Dermis blood vessel endothelial cell (primary cell): ENCODE measurements at regions not wholly inside any gene's neighbourhood (a gene's known extent, or its start where the extent isn't known, plus 50 kb on each side); places are given as distances from the start of the nearest gene placed in this dataset.
"Not testable (repeated sequence)": the region's sequence is repeated elsewhere in the genome, so short reads cannot be mapped to it uniquely, and the experiment has no call there.

Experiments used
- DNase-seq: peaks from one replicate; pipeline ENCODE4 v3.0.0; 2010

- DNase-seq, result no peak
Observed at GRCh38 chr3:87568331-87568730, 291.9 kb upstream of the POU1F1 start.

GRCh38 chr3:87564438-87564837 is 288.1 kb upstream of the POU1F1 start:
- DNase-seq, result no peak

GRCh38 chr3:87563712-87564111 is 287.3 kb upstream of the POU1F1 start:
- no peak for DNase-seq

DNA sequence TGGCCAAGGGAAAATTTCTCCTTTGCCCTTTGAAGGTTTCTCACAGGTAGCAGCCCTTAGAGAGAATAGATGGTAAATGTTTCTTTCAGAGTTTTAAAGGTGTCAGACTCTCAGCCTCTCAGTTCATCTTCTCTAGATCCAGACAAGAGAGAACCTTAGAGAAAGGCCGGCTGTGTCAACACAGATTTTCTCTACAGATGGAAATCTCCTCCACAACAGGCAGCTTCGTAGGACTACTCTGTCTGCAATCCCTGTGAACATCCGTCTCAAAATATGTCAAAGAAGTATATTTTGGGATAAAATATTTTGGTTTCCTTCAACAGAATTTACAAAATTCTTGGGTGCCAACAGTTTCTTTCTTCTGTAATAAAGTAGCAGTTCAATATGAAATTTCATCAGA is 282.1 kb upstream of the POU1F1 start:
- DNase-seq, result no peak

DNA sequence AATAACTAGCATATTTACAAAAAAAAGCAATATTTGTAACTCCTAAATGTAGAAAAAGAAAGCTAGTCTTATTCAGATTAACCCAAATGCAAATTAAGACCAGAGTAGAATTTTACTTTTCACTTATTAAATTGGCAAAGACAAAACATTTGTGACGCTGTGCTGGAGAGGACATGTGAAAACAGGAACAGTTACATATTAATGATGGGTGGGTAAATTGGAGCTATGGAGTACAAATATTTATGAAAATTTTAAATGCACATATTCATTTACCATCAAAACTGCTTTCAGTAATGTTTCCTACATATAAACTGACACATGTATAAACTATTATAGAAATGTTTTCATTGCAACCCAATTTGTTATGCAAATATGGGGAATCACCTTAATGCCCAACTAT is 278.9 kb upstream of the POU1F1 start:
- DNase-seq, result no peak

- no peak for DNase-seq
Observed at GRCh38 chr3:87553058-87553457, 276.7 kb upstream of the POU1F1 start.

DNA sequence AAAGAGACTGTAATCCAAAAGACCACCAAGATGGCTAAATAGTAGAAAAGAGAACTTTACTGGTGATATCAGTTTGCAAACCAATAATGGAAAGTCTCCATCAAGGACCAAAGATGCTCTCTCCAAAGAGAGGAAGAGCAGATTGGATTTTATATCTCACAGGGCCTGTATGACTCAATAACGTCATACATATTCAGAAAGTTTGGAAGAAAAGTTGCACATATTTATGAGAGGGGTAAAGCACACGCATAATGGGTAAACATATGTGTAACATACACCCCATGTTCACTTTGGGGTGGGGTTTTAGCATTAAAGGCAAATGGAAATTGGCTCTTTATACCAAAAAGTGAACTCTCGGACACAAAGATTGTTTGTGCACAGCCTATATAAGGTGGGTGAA is 274.5 kb upstream of the POU1F1 start:
- no peak for DNase-seq

- no peak for DNase-seq
Observed at GRCh38 chr3:87549208-87549607, 272.8 kb upstream of the POU1F1 start.

- DNase-seq, result no peak
Observed at GRCh38 chr3:87548271-87548670, 271.9 kb upstream of the POU1F1 start.

DNA sequence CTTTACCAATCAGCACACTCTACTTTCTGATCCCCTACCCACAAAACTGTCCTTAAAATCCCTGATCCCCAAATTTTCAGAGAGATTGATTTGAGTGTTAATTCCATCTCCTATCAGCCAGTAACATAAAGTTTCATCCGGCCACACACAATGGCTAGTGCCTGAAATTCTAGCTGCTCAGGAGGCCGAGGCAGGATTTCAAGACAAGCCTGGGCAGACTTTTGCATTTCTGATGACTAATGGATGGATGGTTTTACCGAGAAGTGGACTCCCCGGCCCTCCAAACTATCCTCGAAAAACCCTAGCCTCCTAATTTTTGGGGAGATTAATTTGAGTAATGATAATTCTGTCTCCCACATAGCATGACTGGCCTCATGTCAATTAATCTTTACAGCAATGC is 269.8 kb upstream of the POU1F1 start:
- no peak for DNase-seq

DNA sequence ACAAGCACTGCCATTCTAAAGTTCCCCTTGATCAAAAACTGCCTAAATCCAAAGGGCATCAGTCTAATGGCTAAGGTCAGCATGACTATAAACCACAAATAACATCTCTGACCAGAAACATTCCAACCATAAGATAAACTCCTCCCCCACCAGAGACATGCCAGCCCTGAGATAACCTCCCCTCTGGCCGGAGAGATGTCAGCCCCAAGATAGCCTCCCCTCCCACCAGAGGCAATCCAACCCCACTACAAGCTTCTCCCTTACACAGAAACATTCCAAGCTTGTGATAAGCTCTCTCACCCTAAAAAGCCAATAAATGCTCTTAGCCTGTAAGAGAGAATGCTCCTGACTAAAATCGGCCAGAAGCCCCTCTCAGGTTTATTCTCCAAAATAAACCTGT is 267.0 kb upstream of the POU1F1 start:
- DNase-seq, result not testable (repeated sequence)

- no peak for DNase-seq
Observed at GRCh38 chr3:87541723-87542122, 265.3 kb upstream of the POU1F1 start.

- not testable (repeated sequence) for DNase-seq
Observed at GRCh38 chr3:87538722-87539121, 262.3 kb upstream of the POU1F1 start.

DNA sequence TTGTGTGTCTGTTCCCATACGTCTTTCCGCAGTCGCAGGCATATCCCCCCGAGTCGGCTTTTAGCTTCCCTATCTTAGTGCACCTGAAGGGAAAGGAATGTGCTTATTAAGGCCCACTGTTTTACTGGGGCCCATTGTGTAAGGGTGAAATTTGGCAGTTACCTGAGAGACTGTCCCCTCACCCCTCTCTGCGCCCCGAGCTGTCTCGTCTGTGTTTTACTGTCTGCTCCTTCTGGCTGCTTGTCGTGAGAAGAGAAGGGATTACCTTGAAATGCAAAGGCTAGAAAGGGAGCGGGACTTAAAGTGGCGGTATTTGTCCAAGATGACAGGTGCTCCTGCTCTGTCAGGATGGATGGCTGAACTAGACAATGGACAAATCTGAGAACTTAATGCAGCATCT is 233.0 kb upstream of the POU1F1 start:
- DNase-seq, result no peak

DNA sequence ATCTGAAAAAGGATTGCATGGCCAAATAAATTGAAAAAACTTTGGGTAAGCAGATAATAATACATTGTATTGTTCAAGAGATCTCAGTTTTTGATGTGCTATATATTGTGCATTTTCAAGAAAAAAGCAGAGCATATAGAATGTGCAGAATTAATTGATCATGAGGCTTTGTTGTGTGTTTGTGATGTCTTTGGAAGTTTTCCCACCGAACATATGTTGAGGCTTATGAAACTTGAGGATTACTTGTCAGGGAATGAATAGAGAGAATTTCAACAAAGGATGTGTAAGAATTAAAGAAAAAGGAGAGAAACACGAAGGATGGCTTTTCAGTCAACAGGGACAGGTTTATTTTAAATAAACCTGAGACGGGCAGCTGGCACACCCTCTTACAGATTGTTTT is 232.5 kb upstream of the POU1F1 start:
- DNase-seq, result no peak

GRCh38 chr3:87507753-87508152 is 231.4 kb upstream of the POU1F1 start:
- no peak for DNase-seq

DNA sequence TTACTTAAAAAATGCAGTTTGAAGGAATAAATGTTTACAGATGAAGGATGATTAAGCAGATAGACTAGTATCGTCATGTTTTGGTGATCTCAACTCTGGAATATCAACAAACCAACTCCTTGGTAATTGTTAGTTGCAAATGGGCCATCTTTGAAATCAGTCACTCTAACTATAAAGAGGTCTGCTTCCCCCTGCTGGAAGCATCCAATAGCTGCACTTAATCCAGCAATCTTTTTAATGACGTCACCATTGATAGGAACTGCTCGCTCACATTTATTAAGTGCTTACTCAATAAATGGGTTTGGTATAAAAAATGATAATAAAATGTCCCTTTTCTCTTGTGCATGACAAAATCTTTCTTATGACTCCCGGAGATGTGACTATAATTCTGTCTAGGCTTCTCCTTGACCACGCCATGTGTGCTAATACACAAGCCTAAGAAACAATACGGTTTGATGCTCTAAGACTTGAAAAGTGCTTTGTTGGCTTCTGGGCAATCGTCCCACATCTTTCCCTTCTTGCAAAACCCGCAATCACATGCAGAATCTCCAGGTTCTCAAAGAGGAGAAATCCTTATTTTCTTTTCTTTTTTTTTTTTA is 227.6 kb upstream of the POU1F1 start:
- DNase-seq, result peak; percentile 80

GRCh38 chr3:87501076-87501475 is 224.7 kb upstream of the POU1F1 start:
- no peak for DNase-seq

- no peak for DNase-seq
Observed at GRCh38 chr3:87498358-87499080, 222.1 kb upstream of the POU1F1 start.

GRCh38 chr3:87495938-87496337 is 219.6 kb upstream of the POU1F1 start:
- no peak for DNase-seq

DNA sequence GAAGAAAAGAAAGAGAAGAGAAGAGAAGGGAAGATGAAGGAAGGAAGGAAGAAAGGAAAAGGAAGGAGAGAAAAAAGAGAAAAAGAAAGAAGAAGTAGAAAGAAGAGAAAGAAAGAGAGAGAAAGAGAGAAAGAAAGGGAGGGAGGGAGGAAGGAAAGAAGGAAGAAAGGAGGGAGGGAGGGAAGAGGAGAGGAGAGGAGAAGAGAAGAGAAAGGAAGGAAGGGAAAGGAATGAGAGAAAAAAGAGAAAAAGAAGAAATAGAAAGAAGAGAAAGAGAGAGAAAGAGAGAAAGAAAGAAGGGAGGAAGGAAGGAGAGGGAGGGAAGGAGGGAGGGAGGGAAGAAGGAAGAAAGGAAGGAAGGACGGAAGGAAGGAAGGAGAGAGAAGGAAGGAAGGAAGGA is 217.9 kb upstream of the POU1F1 start:
- no peak for DNase-seq

DNA sequence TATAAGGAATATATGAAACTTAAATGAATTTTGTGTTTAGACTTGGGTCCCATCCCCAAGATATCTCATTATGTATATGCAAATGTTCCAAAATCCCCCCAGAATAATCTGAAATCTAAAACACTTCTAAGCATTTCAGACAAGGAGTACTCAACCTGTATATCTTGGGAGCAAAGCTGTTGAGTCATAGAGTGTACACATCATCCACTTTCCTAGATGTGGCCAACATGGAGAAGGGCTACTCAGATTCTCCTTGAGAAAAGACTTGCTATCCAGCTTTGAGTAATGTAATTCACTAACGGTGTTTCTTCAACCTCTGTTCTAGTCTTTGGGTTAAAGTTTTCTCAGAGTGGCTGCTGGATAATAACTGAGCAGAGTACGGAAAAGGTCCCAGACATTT is 215.5 kb upstream of the POU1F1 start:
- DNase-seq, result no peak

- DNase-seq, result no peak
Observed at GRCh38 chr3:87489892-87490291, 213.5 kb upstream of the POU1F1 start.

- no peak for DNase-seq
Observed at GRCh38 chr3:87488765-87489164, 212.4 kb upstream of the POU1F1 start.

DNA sequence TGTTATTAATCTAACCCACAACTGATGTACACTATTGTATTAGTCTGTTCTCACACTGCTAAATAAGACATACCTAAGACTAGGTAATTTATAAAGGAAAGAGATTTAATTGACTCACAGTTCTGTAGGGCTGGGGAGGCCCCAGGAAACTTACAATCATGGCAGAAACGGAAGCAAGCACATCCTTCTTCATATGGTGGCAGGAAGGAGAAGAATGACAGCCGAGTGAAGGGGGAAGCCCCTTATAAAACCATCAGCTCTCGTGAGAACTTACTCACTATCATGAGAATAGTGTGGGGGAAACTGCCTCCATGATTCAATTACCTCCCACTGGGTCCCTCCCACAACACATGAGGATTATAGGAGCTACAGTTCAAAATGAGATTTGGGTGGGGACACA is 210.3 kb upstream of the POU1F1 start:
- DNase-seq, result not testable (repeated sequence)
